ENCODE measurements at regions not wholly inside any gene's neighbourhood (a gene's known extent, or its start where the extent isn't known, plus 50 kb on each side); places are given as distances from the start of the nearest gene placed in this dataset.

DNA sequence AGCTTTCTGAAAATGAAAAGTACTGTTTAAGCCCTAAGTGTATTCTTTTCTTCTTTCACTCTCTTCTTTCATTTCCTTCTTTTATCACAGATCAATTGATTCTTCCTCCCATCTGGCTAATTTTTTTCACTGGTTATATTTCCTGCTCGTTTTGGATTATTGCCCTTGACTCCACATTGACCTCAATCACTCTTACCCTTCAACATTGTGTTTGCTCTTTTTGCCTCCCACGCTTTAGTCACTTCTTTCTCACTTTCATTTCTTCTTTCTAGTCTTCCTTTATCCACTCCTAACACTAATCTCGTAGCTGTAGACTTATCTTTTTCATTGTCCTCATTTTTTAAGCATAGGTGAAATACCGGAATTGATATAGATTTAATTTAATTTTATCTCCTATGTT lies 320.3 kb upstream of the VRK2 start:
- H3K4me3 ChIP-seq, result no peak overlapping the region
- no peaks in the 10 kb centered on the region for H3K27me3 ChIP-seq (replicated peaks; ENCODE audit: insufficient read depth)
- intact Hi-C loops (cut with DNase I), result no loop called here
- TF ChIP-seq, protein P1, sequence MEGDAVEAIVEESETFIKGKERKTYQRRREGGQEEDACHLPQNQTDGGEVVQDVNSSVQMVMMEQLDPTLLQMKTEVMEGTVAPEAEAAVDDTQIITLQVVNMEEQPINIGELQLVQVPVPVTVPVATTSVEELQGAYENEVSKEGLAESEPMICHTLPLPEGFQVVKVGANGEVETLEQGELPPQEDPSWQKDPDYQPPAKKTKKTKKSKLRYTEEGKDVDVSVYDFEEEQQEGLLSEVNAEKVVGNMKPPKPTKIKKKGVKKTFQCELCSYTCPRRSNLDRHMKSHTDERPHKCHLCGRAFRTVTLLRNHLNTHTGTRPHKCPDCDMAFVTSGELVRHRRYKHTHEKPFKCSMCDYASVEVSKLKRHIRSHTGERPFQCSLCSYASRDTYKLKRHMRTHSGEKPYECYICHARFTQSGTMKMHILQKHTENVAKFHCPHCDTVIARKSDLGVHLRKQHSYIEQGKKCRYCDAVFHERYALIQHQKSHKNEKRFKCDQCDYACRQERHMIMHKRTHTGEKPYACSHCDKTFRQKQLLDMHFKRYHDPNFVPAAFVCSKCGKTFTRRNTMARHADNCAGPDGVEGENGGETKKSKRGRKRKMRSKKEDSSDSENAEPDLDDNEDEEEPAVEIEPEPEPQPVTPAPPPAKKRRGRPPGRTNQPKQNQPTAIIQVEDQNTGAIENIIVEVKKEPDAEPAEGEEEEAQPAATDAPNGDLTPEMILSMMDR (IDR thresholded peaks at IDR 0.05), result no peak
- TF ChIP-seq POLR2A (IDR thresholded peaks at IDR 0.05) (no peak), POLR2AphosphoS5 (IDR thresholded peaks at IDR 0.05) (no peak)
- DNase-seq (ENCODE audit: low spot score), result no peak
- no peak overlapping the region for H3K27ac ChIP-seq
- H3K4me1 ChIP-seq (replicated peaks), result no peaks in the 10 kb centered on the region
- no peaks in the 10 kb centered on the region for H3K9me3 ChIP-seq
- 73% methylated on average over 4 of the region's 4 CpGs for WGBS
- H3K36me3 ChIP-seq, result no peaks in the 10 kb centered on the region

DNA sequence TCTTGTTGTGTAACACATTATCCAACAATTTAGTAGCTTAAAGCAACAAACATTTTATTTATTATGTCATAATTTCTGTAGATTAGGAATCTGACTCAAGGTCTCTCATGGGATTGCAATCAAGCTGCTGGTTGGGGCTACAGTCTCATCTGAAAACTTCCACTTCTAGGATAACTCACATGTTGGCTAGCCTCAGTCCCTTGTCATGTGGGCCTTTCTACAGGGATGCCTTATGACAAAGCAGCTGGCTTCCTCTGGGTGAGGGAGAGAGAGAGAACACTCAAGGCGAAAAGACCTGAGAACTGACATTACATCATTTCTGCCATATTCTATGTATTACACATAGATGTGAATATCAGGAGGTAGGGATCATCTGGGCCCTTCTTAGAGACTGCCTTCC lies 317.9 kb upstream of the VRK2 start:
- Histone ChIP-seq H3K4me3 (no peak overlapping the region), H3K36me3 (no peaks in the 10 kb centered on the region), H3K4me1 (replicated peaks) (no peaks in the 10 kb centered on the region), H3K9me3 (no peaks in the 10 kb centered on the region), H3K27me3 (replicated peaks; ENCODE audit: insufficient read depth) (no peaks in the 10 kb centered on the region), H3K27ac (no peak overlapping the region)
- intact Hi-C loops (cut with DNase I), result no loop called here
- DNase-seq (ENCODE audit: low spot score), result no peak
- 100% methylated on average over 1 of the region's 1 CpG for WGBS
- no peak for TF ChIP-seq POLR2AphosphoS5 (IDR thresholded peaks at IDR 0.05)
- TF ChIP-seq, protein P1 (IDR thresholded peaks at IDR 0.05), result no peak
- TF ChIP-seq POLR2A (IDR thresholded peaks at IDR 0.05), result no peak

DNA sequence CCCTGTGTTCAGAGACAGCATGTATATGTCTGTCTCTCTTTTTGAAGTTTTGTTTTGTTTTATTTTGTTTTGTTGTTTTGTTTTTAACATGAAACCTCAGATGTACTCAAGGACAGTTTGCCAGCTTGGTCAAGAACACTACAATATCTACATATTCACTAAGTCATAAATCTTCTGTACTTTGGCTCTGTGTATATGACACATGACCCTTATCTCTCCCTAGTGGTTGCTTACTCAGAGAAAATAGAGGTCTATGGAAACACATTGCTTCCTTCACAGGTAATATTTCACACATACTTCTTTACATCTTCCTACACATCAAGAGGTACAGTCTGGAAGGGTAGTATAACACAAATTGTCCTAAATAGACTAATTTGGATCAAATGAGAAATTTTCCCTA lies 312.6 kb upstream of the VRK2 start:
- Histone ChIP-seq H3K27ac (no peak overlapping the region), H3K4me1 (replicated peaks) (no peaks in the 10 kb centered on the region), H3K36me3 (no peaks in the 10 kb centered on the region), H3K9me3 (no peaks in the 10 kb centered on the region), H3K4me3 (no peak overlapping the region), H3K27me3 (replicated peaks; ENCODE audit: insufficient read depth) (no peaks in the 10 kb centered on the region)
- TF ChIP-seq POLR2AphosphoS5 (IDR thresholded peaks at IDR 0.05) (no peak), POLR2A (IDR thresholded peaks at IDR 0.05) (no peak)
- TF ChIP-seq, protein P1 (IDR thresholded peaks at IDR 0.05), result no peak
- DNase-seq (ENCODE audit: low spot score), result no peak
- intact Hi-C loops (cut with DNase I), result no loop called here

DNA sequence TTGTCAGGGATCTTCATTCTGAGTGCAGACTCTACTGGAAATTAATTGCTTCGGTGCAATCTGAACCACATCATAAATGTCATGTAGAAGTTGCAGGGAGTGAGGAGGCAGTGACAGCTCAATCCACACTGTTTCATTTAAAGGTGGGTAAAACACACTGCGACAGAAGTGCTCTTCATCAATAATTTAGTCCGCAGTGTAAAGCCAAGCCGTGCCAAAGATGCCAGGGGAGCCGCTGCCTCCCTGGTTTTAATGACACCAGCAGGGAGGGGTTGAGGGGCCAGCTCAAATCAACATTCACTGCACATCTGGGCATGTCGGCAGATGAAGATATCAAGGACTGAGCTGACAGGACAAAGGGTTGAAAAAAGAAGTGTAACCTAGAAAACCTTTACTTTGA lies 305.7 kb upstream of the VRK2 start:
- TF ChIP-seq POLR2A (IDR thresholded peaks at IDR 0.05), result no peak
- no peak for TF ChIP-seq POLR2AphosphoS5 (IDR thresholded peaks at IDR 0.05)
- TF ChIP-seq, protein P1 (IDR thresholded peaks at IDR 0.05), result no peak
- 20% methylated on average over 6 of the region's 6 CpGs for WGBS

DNA sequence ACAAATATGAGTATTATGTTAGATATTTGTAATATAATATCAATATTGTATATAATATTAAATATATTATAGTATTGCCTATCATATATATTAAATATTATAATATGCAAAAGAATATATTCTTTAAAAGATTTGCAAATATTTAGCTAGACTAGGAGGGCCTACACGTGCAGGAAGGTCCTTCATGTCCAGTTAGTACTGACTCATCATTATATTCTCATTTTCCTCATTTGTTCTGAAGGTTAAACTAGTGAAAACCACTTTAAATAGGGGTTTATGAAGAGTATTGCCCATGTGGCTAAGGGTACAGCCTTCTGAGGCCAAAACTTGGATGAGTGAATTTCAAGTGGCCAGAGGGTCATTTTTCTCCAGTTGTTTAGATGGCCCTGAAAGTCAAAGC lies 293.0 kb upstream of the VRK2 start:
- Histone ChIP-seq H3K27ac (no peak overlapping the region), H3K27me3 (replicated peaks; ENCODE audit: insufficient read depth) (no peaks in the 10 kb centered on the region), H3K36me3 (no peaks in the 10 kb centered on the region), H3K9me3 (no peaks in the 10 kb centered on the region), H3K4me3 (no peak overlapping the region), H3K4me1 (replicated peaks) (no peaks in the 10 kb centered on the region)
- 85% methylated on average over 1 of the region's 1 CpG for WGBS
- no peak for TF ChIP-seq POLR2A (IDR thresholded peaks at IDR 0.05)
- no peak for DNase-seq (ENCODE audit: low spot score)
- intact Hi-C loops (cut with DNase I), result no loop called here

More for the DNA sequence above, 305.7 kb upstream of the VRK2 start:
- Histone ChIP-seq H3K9me3 (no peaks in the 10 kb centered on the region), H3K27me3 (replicated peaks; ENCODE audit: insufficient read depth) (no peaks in the 10 kb centered on the region), H3K36me3 (no peaks in the 10 kb centered on the region), H3K27ac (no peak overlapping the region), H3K4me3 (no peak overlapping the region), H3K4me1 (replicated peaks) (no peaks in the 10 kb centered on the region)
- no peak for DNase-seq (ENCODE audit: low spot score)
- intact Hi-C loops (cut with DNase I), result no loop called here
